GM18861 (cell line): ENCODE measurements at regions not wholly inside any gene's neighbourhood (a gene's known extent, or its start where the extent isn't known, plus 50 kb on each side); places are given as distances from the start of the nearest gene placed in this dataset.

Experiments used
- ATAC-seq: cut with Tn5 transposase; IDR thresholded peaks from one replicate; pipeline ENCODE4 v1.9.1; 2021; ENCODE audit not compliant: unreplicated experiment

DNA sequence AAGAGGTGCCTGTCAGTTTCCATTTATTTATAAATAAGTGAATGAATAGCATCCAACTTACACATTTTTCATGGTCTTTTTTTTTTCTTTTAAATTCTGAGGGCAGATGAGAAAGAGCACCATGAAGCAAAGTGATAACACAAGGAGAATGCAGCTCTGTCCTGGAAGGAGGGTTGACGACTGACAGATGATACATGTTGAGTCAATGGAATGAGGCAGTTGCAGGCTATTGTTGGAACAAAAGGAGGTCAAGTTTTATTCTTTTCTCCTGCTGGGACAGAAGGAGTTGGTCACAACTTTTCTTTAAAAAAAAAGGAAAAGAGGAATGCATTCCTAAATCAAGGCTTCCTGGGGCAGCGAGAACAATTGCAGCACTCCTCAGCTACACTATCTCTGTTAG is 119.9 kb upstream of the PLEKHG7 start:
- no peak for ATAC-seq

GRCh38 chr12:92582475-92582874 is 120.3 kb upstream of the PLEKHG7 start:
- no peak for ATAC-seq

- ATAC-seq = no peak
Observed at GRCh38 chr12:92581604-92582003, 121.2 kb upstream of the PLEKHG7 start.

DNA sequence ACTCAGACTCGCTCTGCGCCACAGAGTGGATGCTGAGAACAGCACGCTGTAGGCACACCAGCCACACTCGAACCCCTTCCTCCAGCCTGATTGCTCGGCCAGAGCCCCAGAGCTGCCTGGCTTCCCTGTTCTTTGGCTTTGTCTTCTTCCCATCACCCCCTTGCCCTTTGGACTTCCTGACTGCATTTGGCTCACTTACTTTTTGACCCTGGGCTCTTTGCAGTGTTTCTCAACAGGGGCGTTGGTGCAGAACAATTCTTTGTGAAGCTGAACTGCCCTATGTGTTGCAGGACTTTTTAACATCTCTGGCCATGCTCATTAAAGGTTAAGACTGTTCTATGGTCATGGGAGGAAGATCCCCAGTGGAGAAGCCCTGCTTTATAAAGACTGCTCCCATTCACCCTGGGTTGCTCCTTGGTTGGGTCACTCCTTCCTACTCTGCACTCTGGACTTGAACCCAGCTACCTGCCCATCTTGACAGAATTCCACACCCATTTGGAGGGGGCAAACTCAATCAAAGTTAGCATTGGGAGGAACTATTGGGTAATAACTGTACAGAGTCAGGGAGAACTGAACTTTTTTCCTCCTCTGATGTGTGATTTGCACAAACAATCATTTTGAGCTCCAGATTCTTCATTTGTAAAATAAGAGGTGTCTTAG is 127.7 kb upstream of the PLEKHG7 start:
- ATAC-seq = no peak

DNA sequence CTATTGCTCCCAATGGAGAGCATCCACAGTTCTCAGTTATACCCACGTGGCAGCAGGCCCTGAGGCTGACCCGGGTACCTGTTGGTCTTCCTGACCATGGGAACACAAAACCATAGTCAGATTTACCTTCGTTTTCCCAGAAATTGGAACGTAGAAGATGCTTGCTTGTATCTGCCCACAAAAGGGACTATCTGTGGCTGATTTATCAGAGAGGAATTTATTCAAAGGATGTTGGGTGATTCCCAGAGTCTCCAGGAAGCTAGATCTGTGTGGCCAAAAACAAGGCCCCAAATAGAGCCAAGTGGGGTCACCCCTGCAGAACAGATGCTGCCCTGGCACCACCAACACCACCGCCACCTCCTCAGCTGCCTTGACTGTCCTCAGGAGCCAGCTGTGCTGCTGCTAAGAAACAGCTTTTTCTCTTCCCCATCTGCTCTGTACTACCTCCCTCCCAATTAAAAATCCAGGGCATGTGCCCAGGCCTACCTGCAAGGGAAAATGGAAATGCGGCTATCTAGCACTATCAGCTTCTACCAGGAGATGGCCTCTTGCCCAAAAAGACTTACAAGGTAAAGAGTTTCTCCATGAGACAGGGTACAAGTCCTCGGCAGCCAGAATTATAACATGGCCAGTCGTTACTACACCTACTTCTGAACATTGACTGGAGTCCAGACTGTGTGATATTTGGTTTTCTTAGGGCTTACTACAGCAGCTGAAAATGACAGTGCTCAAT is 128.6 kb upstream of the PLEKHG7 start:
- no peak for ATAC-seq

GRCh38 chr12:92573104-92573503 is 129.7 kb upstream of the PLEKHG7 start:
- ATAC-seq = no peak

GRCh38 chr12:92571844-92572543 is 130.8 kb upstream of the PLEKHG7 start:
- ATAC-seq = no peak

GRCh38 chr12:92571169-92571568 is 131.6 kb upstream of the PLEKHG7 start:
- ATAC-seq = no peak

DNA sequence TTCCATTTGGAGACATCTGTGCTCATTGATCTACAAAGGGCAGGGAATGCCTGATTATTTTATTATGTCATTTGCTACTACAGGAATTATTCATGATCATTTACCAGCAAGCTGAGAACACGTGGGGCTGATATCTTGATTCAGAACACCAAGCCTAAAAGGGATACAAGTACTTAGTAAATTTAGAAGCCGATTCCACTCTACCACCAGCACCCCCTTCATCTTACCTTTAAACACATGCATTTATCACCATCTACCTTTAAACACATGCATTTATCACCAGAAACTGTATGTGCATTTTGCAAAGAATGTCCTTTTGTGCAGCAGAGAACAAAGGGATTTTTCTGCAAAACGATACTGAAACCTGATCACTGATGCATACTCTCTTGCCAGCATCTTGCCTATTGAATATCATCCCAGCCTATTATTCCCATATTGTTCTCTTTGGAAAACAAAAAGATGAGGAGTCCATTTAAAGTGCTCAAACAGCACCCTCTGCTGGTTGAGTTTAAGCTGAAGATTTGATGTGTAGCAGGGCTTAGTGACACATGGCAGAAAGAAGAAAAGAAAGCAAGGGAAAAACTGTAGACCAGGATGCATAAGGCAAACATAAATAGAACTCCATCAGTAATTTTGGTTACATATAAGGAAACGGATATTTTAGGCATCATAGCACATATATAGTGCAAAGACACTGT is 132.6 kb upstream of the PLEKHG7 start:
- ATAC-seq = peak; percentile 91

DNA sequence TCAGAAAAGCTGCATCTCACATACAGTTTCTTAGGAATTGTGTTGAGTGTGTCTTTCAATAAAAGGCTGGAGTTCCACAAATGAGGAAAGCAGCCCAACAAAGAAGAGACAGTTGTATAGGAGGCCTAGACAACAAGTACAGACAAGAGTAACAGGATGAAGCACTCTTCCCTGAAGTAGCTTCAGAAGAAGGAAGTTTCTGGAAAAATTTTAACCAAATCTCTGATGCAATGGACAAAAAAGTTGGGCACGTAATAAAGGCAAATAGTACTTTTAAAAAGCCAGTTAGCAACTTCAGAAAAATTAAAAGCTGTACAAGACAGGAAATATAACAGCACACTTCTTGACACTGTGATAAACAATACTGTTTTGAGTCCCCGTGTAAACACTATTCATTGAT is 134.1 kb upstream of the PLEKHG7 start:
- no peak for ATAC-seq

DNA sequence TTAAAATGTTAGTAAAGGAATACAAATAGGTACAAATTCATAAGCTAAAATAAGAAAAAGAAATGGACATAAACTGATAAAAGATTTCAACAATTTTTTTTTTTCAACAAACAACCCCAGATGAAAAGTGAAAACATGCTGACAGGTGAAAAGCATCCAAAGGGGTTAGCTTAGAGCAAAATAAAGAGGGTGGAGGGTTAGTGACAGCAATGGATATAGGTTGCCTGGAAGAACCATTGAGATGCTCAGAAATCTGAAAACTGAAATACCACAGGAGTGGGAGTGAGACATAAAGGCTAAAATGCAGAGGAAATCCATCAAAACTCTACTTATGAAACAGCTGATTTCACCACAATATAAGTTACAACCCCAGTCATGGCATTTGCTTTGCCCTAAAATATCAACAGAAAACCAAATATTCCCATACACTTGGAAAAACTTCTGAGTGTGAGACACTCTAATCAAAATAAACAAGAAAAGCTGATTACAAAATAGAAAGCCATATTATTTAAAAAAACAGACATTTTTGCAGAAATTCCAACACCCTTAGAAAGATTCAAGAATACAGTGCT is 136.3 kb upstream of the PLEKHG7 start:
- no peak for ATAC-seq

DNA sequence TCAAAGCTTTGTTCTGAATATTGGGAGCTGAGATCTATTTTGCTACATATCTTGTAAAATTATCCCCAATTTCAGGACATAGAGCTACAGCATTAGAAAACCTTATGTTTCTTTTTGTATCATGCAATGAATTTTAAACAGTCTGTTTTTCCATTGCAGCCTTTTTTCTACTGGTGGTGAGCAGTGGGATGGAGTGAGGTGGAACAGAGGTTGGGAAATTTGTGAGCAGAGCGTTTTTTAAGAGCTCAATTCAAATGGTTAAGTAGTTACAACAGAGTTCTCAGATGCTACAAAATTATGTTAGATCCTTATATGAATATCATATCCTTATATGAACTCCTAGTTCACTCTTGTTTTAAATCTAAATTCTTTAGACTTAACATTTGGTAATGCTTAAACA is 139.0 kb upstream of the PLEKHG7 start:
- no peak for ATAC-seq

DNA sequence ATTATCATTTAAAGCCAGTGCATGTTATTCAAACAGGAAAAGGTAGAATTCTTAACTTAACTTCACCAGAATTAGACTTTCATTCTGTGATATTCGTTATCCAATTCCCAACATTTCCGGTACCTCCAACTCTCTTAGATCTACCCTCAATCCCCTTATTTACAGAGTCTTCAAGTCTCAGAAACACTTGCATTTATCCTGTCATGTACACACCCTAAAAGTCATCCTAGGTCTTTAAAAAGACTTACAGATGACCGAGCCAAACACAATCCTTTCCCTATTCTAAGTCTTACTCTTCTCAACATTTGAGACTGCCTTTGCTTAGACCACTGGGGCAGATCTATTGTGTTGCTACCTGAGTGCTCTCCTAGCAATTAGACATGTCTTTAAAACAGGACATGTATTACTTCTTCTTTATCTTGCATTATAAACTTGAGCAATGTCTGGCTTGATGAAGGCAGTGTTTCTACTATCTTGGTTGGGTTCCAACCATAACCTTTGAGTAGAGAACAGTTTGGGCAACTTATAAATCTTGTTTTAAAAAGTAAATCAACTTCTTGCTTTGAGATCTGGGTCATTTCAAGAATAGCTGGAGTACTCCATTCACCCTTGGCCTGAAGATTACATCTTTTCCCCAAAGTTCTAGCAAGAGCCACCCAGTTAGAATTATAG is 140.6 kb upstream of the PLEKHG7 start:
- ATAC-seq = no peak

- no peak for ATAC-seq
Observed at GRCh38 chr12:92561543-92561899, 141.3 kb upstream of the PLEKHG7 start.

DNA sequence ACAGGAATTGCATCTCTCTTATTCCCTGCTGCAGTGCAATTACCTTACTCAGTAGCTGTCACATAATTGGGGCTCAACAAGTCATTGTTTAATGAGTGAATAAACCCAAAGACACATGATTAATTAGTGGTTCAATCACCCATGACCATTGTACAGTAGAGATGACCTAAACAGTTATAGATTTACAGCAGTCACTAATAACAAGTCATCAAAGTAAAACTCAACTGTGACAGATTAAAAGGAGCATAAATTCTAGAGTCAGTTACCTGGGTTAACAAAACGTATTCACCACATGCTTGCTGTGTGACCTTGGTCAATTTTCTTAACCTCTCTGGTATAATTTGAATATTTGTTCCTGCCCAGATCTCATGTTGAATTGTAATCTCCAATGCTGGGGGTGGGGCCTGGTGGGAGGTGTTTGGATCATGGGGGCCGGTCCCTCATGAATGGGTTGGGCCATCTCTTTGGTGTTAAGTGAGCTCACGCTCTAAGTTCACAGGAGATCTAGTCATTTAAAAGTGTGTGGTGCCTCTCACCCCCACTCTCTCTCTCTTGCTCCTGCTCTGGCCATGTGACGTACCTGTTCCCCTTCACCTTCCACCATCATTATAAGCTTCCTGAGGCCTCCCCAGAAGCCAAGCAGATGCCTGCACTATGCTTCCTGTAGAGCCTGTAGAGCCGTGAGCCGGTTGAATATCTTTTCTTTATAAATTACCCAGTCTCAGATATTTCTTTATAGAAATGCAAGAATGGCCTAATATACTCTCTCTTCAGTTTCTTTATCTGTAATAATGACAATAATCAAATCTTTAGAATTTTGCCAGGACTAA is 141.9 kb upstream of the PLEKHG7 start:
- peak; percentile 36 for ATAC-seq

GRCh38 chr12:92558806-92559205 is 144.0 kb upstream of the PLEKHG7 start:
- ATAC-seq = no peak

GRCh38 chr12:92558215-92558773 is 144.5 kb upstream of the PLEKHG7 start:
- no peak for ATAC-seq

DNA sequence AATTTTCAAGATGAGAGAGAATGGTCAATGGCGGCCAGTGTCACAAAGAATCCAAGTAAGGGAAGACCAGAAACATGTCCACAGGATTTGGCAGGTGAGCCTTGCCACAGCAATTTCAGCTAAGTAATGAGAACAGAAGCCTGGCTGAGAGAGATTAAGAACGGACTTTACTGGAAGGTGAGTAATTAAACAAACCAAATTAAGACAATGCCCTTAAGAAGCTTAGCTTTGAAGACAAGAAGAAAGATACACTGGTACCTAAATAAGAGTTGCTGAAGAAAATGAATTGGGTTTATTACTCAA is 145.4 kb upstream of the PLEKHG7 start:
- ATAC-seq = no peak

GRCh38 chr12:92556637-92557421 is 146.0 kb upstream of the PLEKHG7 start:
- no peak for ATAC-seq
